ENCODE measurements at regions not wholly inside any gene's neighbourhood (a gene's known extent, or its start where the extent isn't known, plus 50 kb on each side); places are given as distances from the start of the nearest gene placed in this dataset.

- H3K27me3 ChIP-seq (ENCODE audit: insufficient read depth, poor library complexity, severe bottlenecking): no peaks in the 10 kb centered on the region
- H3K27ac ChIP-seq (ENCODE audit: poor library complexity, severe bottlenecking): no peak overlapping the region
- no peak for TF ChIP-seq CTCF (IDR thresholded peaks at IDR 0.05; ENCODE audit: poor library complexity, severe bottlenecking)
- no peak overlapping the region for H3K4me3 ChIP-seq (ENCODE audit: severe bottlenecking)
- no peak for ATAC-seq (ENCODE audit: low read depth)
- no peaks in the 10 kb centered on the region for H3K4me1 ChIP-seq (ENCODE audit: insufficient read depth, poor library complexity, severe bottlenecking)
- peaks cover 2% of the 10 kb centered on the region for H3K9me3 ChIP-seq (ENCODE audit: severe bottlenecking)
- H3K36me3 ChIP-seq (ENCODE audit: low read depth): no peaks in the 10 kb centered on the region
- DNase-seq (ENCODE audit: low spot score): no peak
Observed at GRCh38 chr11:42265072-42265471, 805.6 kb upstream of the LRRC4C start.

GRCh38 chr11:42271306-42271705 lies 811.9 kb upstream of the LRRC4C start:
- Histone ChIP-seq H3K27me3 (ENCODE audit: insufficient read depth, poor library complexity, severe bottlenecking) (no peaks in the 10 kb centered on the region), H3K36me3 (ENCODE audit: low read depth) (no peaks in the 10 kb centered on the region), H3K9me3 (ENCODE audit: severe bottlenecking) (peaks cover 6% of the 10 kb centered on the region), H3K27ac (ENCODE audit: poor library complexity, severe bottlenecking) (no peak overlapping the region), H3K4me3 (ENCODE audit: severe bottlenecking) (no peak overlapping the region), H3K4me1 (ENCODE audit: insufficient read depth, poor library complexity, severe bottlenecking) (no peaks in the 10 kb centered on the region)
- ATAC-seq (ENCODE audit: low read depth) (no peak), DNase-seq (ENCODE audit: low spot score) (no peak)
- no peak for TF ChIP-seq CTCF (IDR thresholded peaks at IDR 0.05; ENCODE audit: poor library complexity, severe bottlenecking)

- Histone ChIP-seq H3K9me3 (ENCODE audit: severe bottlenecking) (peaks cover 7% of the 10 kb centered on the region), H3K27me3 (ENCODE audit: insufficient read depth, poor library complexity, severe bottlenecking) (no peaks in the 10 kb centered on the region), H3K4me3 (ENCODE audit: severe bottlenecking) (no peak overlapping the region), H3K27ac (ENCODE audit: poor library complexity, severe bottlenecking) (no peak overlapping the region), H3K36me3 (ENCODE audit: low read depth) (no peaks in the 10 kb centered on the region), H3K4me1 (ENCODE audit: insufficient read depth, poor library complexity, severe bottlenecking) (no peaks in the 10 kb centered on the region)
- DNase-seq (ENCODE audit: low spot score) (no peak), ATAC-seq (ENCODE audit: low read depth) (no peak)
- TF ChIP-seq CTCF (IDR thresholded peaks at IDR 0.05; ENCODE audit: poor library complexity, severe bottlenecking): no peak
Observed at GRCh38 chr11:42273977-42274376, 814.5 kb upstream of the LRRC4C start.

- H3K36me3 ChIP-seq (ENCODE audit: low read depth): no peaks in the 10 kb centered on the region
- no peaks in the 10 kb centered on the region for H3K4me1 ChIP-seq (ENCODE audit: insufficient read depth, poor library complexity, severe bottlenecking)
- H3K27me3 ChIP-seq (ENCODE audit: insufficient read depth, poor library complexity, severe bottlenecking): no peaks in the 10 kb centered on the region
- TF ChIP-seq CTCF (IDR thresholded peaks at IDR 0.05; ENCODE audit: poor library complexity, severe bottlenecking): no peak
- ATAC-seq (ENCODE audit: low read depth) (no peak), DNase-seq (ENCODE audit: low spot score) (no peak)
- no peaks in the 10 kb centered on the region for H3K9me3 ChIP-seq (ENCODE audit: severe bottlenecking)
- no peak overlapping the region for H3K4me3 ChIP-seq (ENCODE audit: severe bottlenecking)
- no peak overlapping the region for H3K27ac ChIP-seq (ENCODE audit: poor library complexity, severe bottlenecking)
Observed at GRCh38 chr11:42296910-42297309, 837.5 kb upstream of the LRRC4C start.

- no peak for ATAC-seq (ENCODE audit: low read depth)
- DNase-seq (ENCODE audit: low spot score): no peak
- H3K4me1 ChIP-seq (ENCODE audit: insufficient read depth, poor library complexity, severe bottlenecking): no peaks in the 10 kb centered on the region
- no peaks in the 10 kb centered on the region for H3K9me3 ChIP-seq (ENCODE audit: severe bottlenecking)
- H3K27ac ChIP-seq (ENCODE audit: poor library complexity, severe bottlenecking): no peak overlapping the region
- no peaks in the 10 kb centered on the region for H3K27me3 ChIP-seq (ENCODE audit: insufficient read depth, poor library complexity, severe bottlenecking)
- no peak for TF ChIP-seq CTCF (IDR thresholded peaks at IDR 0.05; ENCODE audit: poor library complexity, severe bottlenecking)
- H3K4me3 ChIP-seq (ENCODE audit: severe bottlenecking): no peak overlapping the region
- no peaks in the 10 kb centered on the region for H3K36me3 ChIP-seq (ENCODE audit: low read depth)
Observed at GRCh38 chr11:42299780-42300179, 840.3 kb upstream of the LRRC4C start.
